B cell (primary cell): ENCODE measurements at regions not wholly inside any gene's neighbourhood (a gene's known extent, or its start where the extent isn't known, plus 50 kb on each side); places are given as distances from the start of the nearest gene placed in this dataset.

Source experiments
- CTCF ChIP-seq: fragments of 200-600 bp; IDR thresholded peaks from one replicate; pipeline ENCODE4 v1.8.0; 2022; ENCODE audit warnings: antibody characterized with exemption, mild to moderate bottlenecking
- EZH2 ChIP-seq: IDR thresholded peaks from 2 replicates; pipeline ENCODE4 v1.6.1; 2012; ENCODE audit warnings: borderline replicate concordance, low read depth, mild to moderate bottlenecking, moderate library complexity, low read length; ENCODE audit not compliant: insufficient read depth, poor library complexity, severe bottlenecking

GRCh38 chr3:70818145-70818544, 505.7 kb upstream of the MDFIC2 start:
- TF ChIP-seq CTCF (no peak), EZH2 (no peak)
